Endothelial cell of umbilical vein (primary cell): ENCODE measurements at regions not wholly inside any gene's neighbourhood (a gene's known extent, or its start where the extent isn't known, plus 50 kb on each side); places are given as distances from the start of the nearest gene placed in this dataset.

Source experiments
- BruUV-seq: library from RNA; stranded (reverse); fragments of 400-500 nt; replicated peaks from 2 replicates; lab custom pipeline; 2021; lab: Mats Ljungman, UMichigan
- CTCF ChIA-PET: fragments of 300-600, 350-600 bp; sonication (Branson Sonifier 250); formaldehyde crosslinking; loops from one replicate; lab custom pipeline; 2021; ENCODE audit warnings: antibody characterized with exemption, inconsistent platforms; lab: Charles Lee
- POLR2A ChIA-PET: fragments of 300-600, 350-600 bp; sonication (Branson Sonifier 250); formaldehyde crosslinking; loops from one replicate; lab custom pipeline; 2021; ENCODE audit warnings: antibody characterized with exemption, inconsistent platforms; lab: Charles Lee
- DNase-seq: peaks from one replicate; pipeline ENCODE4 v3.0.0-alpha.2; 2011; ENCODE audit warnings: low read depth, low spot score
- FAIRE-seq: peaks from 2 replicates; lab custom pipeline; 2011; peaks lifted over from hg19 to GRCh38; lab: Jason Lieb, UNC
- H2AFZ ChIP-seq: 2 replicates; pipeline ENCODE4 v1.6.0; 2012; ENCODE audit warnings: low read depth, low read length, control low read depth, inconsistent platforms
- H3K27ac ChIP-seq: 2 replicates; pipeline ENCODE4 v1.5.1; 2011; ENCODE audit warnings: low read depth, mild to moderate bottlenecking, control low read depth, low read length, moderate library complexity; ENCODE audit not compliant: insufficient read depth
- H3K27me3 ChIP-seq, 2 experiments: 2 replicates each; pipeline versions ENCODE4 v1.6.0 to v1.6.1; 2011; ENCODE audit warnings: low read length in 2 of 2, mixed read lengths in 1 of 2; ENCODE audit not compliant: control insufficient read depth in 2 of 2, insufficient read depth in 2 of 2
- H3K36me3 ChIP-seq, 2 experiments: 2 replicates in 1 of 2; 3 replicates in 1 of 2; pipeline ENCODE4 v1.5.1; 2011; ENCODE audit warnings: low read length in 2 of 2, mild to moderate bottlenecking in 1 of 2, moderate library complexity in 1 of 2; ENCODE audit not compliant: control insufficient read depth in 2 of 2, insufficient read depth in 2 of 2; ENCODE audit errors: extremely low read depth in 1 of 2
- H3K4me1 ChIP-seq: 3 replicates; pipeline ENCODE4 v1.5.1; 2011; ENCODE audit warnings: mild to moderate bottlenecking, low read length; ENCODE audit not compliant: control insufficient read depth, insufficient read depth; ENCODE audit errors: extremely low read depth
- H3K4me2 ChIP-seq: 2 replicates; pipeline ENCODE4 v1.6.1; 2011; ENCODE audit warnings: low read length, control low read depth, mixed read lengths; ENCODE audit not compliant: insufficient read depth
- H3K4me3 ChIP-seq, 3 experiments: fragments of 200-600 bp in 1 of 3; sonication (generic), shearing (Covaris generic) in 1 of 3; replicated peaks in 1 of 3; 2 replicates each; pipeline ENCODE4 v1.5.1; 2011 to 2016; ENCODE audit warnings: control low read depth in 3 of 3, low read length in 3 of 3, mild to moderate bottlenecking in 2 of 3, inconsistent platforms in 1 of 3, low read depth in 1 of 3, moderate library complexity in 1 of 3; ENCODE audit not compliant: insufficient read depth in 1 of 3
- H3K79me2 ChIP-seq: 2 replicates; pipeline ENCODE4 v1.6.0; 2012; ENCODE audit warnings: low read length, inconsistent platforms; ENCODE audit not compliant: control insufficient read depth, insufficient read depth
- H3K9ac ChIP-seq: replicated peaks from 2 replicates; pipeline ENCODE3; 2011; ENCODE audit warnings: low read length, control low read depth; ENCODE audit not compliant: insufficient read depth; ENCODE audit errors: extremely low read depth
- H3K9me1 ChIP-seq: replicated peaks from 3 replicates; pipeline ENCODE4 v1.6.0; 2011; ENCODE audit warnings: mild to moderate bottlenecking, low read length; ENCODE audit not compliant: control insufficient read depth, insufficient read depth; ENCODE audit errors: extremely low read depth
- H3K9me3 ChIP-seq: replicated peaks from 2 replicates; pipeline ENCODE4 v1.5.1; 2012; ENCODE audit warnings: low read length, inconsistent platforms; ENCODE audit not compliant: control insufficient read depth, insufficient read depth
- H4K20me1 ChIP-seq: replicated peaks from 2 replicates; pipeline ENCODE3; 2011; ENCODE audit warnings: mild to moderate bottlenecking, low read length; ENCODE audit not compliant: control insufficient read depth, insufficient read depth; ENCODE audit errors: extremely low read depth
- CTCF ChIP-seq, 2 donors: IDR thresholded peaks; 1 replicate in 1 of 2; 2 replicates in 1 of 2; pipeline ENCODE4 v1.5.1; 2011; ENCODE audit warnings: low read length in 2 of 2, mild to moderate bottlenecking in 2 of 2, moderate library complexity in 2 of 2, control low read depth in 1 of 2, inconsistent platforms in 1 of 2, low read depth in 1 of 2; ENCODE audit not compliant: insufficient read depth in 1 of 2; ENCODE audit errors: extremely low read depth in 1 of 2
- EZH2 ChIP-seq: IDR thresholded peaks from 2 replicates; pipeline ENCODE4 v1.6.1; 2012; ENCODE audit warnings: borderline replicate concordance, low read depth, mild to moderate bottlenecking, moderate library complexity, low read length, inconsistent platforms; ENCODE audit not compliant: severe bottlenecking
- FOS ChIP-seq: IDR thresholded peaks from 2 replicates; pipeline ENCODE4 v1.6.1; 2011; ENCODE audit warnings: mild to moderate bottlenecking, low read length, moderate library complexity, borderline replicate concordance; ENCODE audit not compliant: insufficient read depth
- GATA2 ChIP-seq: IDR thresholded peaks from 2 replicates; pipeline ENCODE4 v1.7.0; 2011; ENCODE audit warnings: low read depth, mild to moderate bottlenecking, moderate library complexity, mixed read lengths, low read length; ENCODE audit not compliant: insufficient read length, insufficient read depth
- JUN ChIP-seq: IDR thresholded peaks from 2 replicates; pipeline ENCODE4 v1.6.1; 2011; ENCODE audit warnings: borderline replicate concordance, low read depth; ENCODE audit not compliant: insufficient read length, insufficient read depth
- MAX ChIP-seq: IDR thresholded peaks from 2 replicates; pipeline ENCODE4 v1.6.1; 2011; ENCODE audit not compliant: insufficient read depth, insufficient read length
- MYC ChIP-seq: IDR thresholded peaks from one replicate; pipeline ENCODE4 v1.6.1; 2011; ENCODE audit warnings: mild to moderate bottlenecking, low read depth, low read length
- POLR2AphosphoS5 ChIP-seq: IDR thresholded peaks from 2 replicates; pipeline ENCODE4 v1.6.1; 2012; ENCODE audit warnings: low read depth, mild to moderate bottlenecking, control low read depth, low read length, moderate library complexity; ENCODE audit not compliant: insufficient read depth
- dilution Hi-C: fragments of 300-500 bp; cut with MboI; formaldehyde crosslinking; loops from one replicate; pipeline ENCODE4 v1.15.0; 2019; ENCODE audit warnings: low sequenced_read_pairs; ENCODE audit not compliant: extremely low pct_ligation_motif_present
- intact Hi-C: fragments of 100-400 bp; cut with micrococcal nuclease; formaldehyde crosslinking; loops from one replicate; pipeline ENCODE4 v1.10.0; 2022

- Histone ChIP-seq H2AFZ (no peak overlapping the region), H3K9me1 (no peaks in the 10 kb centered on the region), H4K20me1 (no peaks in the 10 kb centered on the region), H3K79me2 (no peaks in the 10 kb centered on the region), H3K9me3 (no peaks in the 10 kb centered on the region), H3K9ac (no peak overlapping the region), H3K27ac (no peak overlapping the region), H3K4me2 (no peak overlapping the region), H3K4me3 (no peak overlapping the region), H3K4me1 (peaks cover 3% of the 10 kb centered on the region), H3K27me3 (no peaks in the 10 kb centered on the region), H3K36me3 (no peaks in the 10 kb centered on the region)
- dilution Hi-C loops (no loop called here), intact Hi-C loops (no loop called here)
- DNase-seq (no peak), FAIRE-seq (no peak)
- TF ChIP-seq FOS (no peak), POLR2AphosphoS5 (no peak), MAX (no peak), CTCF (IDR thresholded peaks at IDR 0.05; ENCODE audit: extremely low read depth in 1 of 2, insufficient read depth in 1 of 2, low read depth in 1 of 2, low read length in 2 of 2) (no peak), JUN (no peak)
- CTCF ChIA-PET = no interaction called here
- POLR2A ChIA-PET = no interaction called here
- no TSS peak for BruUV-seq
Measured at GRCh38 chr6:148044261-148044751, 298.3 kb upstream of the SASH1 start.

GRCh38 chr6:148044921-148045320, 297.7 kb upstream of the SASH1 start:
- no peak overlapping the region for H3K27ac ChIP-seq
- peaks cover 3% of the 10 kb centered on the region for H3K4me1 ChIP-seq
- no peak overlapping the region for H3K4me3 ChIP-seq
- DNase-seq (peak; percentile 12), FAIRE-seq (no peak)
- no peaks in the 10 kb centered on the region for H3K9me1 ChIP-seq
- no peak for TF ChIP-seq MYC
- TF ChIP-seq EZH2 = no peak
- no peak for TF ChIP-seq POLR2AphosphoS5
- no peak for TF ChIP-seq FOS
- no peak for TF ChIP-seq GATA2
- no peak overlapping the region for H3K9ac ChIP-seq
- ChIA-PET POLR2A (no interaction called here), CTCF (no interaction called here)
- no peaks in the 10 kb centered on the region for H3K79me2 ChIP-seq
- no peak overlapping the region for H2AFZ ChIP-seq
- no peaks in the 10 kb centered on the region for H4K20me1 ChIP-seq
- no peaks in the 10 kb centered on the region for H3K27me3 ChIP-seq
- no peaks in the 10 kb centered on the region for H3K9me3 ChIP-seq
- H3K36me3 ChIP-seq = no peaks in the 10 kb centered on the region
- dilution Hi-C loops (no loop called here), intact Hi-C loops (no loop called here)
- no peak overlapping the region for H3K4me2 ChIP-seq
- BruUV-seq = no TSS peak
